ENCODE measurements at regions not wholly inside any gene's neighbourhood (a gene's known extent, or its start where the extent isn't known, plus 50 kb on each side); places are given as distances from the start of the nearest gene placed in this dataset.

DNA sequence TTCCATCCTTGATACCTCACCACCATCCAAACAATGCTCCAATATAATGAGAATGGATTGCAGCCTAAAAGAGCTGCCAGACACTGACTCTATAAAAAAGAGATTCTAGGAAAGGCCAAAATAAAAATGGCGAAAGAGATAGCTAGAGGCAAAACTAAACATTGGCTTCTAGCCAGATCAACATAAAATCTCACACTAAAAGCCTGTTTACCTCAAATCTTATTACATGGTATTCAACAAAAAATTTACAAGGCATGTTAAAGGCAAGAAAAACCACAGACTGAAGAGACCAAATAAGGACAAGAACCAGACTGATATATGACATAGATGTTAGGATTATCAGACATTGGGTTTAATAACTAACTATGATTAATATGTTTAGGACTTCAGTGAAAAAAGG is 1127.0 kb downstream of the DNAJB9 start:
- TF ChIP-seq, protein P1, sequence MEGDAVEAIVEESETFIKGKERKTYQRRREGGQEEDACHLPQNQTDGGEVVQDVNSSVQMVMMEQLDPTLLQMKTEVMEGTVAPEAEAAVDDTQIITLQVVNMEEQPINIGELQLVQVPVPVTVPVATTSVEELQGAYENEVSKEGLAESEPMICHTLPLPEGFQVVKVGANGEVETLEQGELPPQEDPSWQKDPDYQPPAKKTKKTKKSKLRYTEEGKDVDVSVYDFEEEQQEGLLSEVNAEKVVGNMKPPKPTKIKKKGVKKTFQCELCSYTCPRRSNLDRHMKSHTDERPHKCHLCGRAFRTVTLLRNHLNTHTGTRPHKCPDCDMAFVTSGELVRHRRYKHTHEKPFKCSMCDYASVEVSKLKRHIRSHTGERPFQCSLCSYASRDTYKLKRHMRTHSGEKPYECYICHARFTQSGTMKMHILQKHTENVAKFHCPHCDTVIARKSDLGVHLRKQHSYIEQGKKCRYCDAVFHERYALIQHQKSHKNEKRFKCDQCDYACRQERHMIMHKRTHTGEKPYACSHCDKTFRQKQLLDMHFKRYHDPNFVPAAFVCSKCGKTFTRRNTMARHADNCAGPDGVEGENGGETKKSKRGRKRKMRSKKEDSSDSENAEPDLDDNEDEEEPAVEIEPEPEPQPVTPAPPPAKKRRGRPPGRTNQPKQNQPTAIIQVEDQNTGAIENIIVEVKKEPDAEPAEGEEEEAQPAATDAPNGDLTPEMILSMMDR (IDR thresholded peaks at IDR 0.05) = no peak
- TF ChIP-seq POLR2A (IDR thresholded peaks at IDR 0.05) = no peak
